A549 (cell line): ENCODE measurements at regions not wholly inside any gene's neighbourhood (a gene's known extent, or its start where the extent isn't known, plus 50 kb on each side); places are given as distances from the start of the nearest gene placed in this dataset.

Experiments used
- ATAC-seq, 2 experiments: fragments of 200-7000 bp in 1 of 2; fragments of >200 bp in 1 of 2; cut with Nextera tagmentation in 1 of 2; cut with Tn5 transposase in 1 of 2; 3 replicates each; pipeline versions ENCODE4 v1.8.0 to v1.9.1; 2018 to 2020; ENCODE audit warnings: mild to moderate bottlenecking in 1 of 2, moderate library complexity in 1 of 2
- CTCF ChIA-PET: fragments of 300-600 bp; sonication (Branson Sonifier 250); formaldehyde crosslinking; extraction: SDS; loops from one replicate; lab custom pipeline; 2021; ENCODE audit warnings: antibody characterized with exemption, inconsistent platforms; lab: Yijun Ruan, JAX
- POLR2A ChIA-PET: fragments of 350-600 bp; formaldehyde crosslinking; extraction: SDS; loops from one replicate; lab custom pipeline; 2021; ENCODE audit warnings: antibody characterized with exemption, inconsistent platforms; lab: Yijun Ruan, JAX
- DNase-seq, 2 experiments: peaks; one replicate each; pipeline versions ENCODE4 v3.0.0 to v3.0.0-alpha.2; 2011 to 2016; ENCODE audit warnings: low read depth in 1 of 2, low spot score in 1 of 2
- FAIRE-seq: peaks from 2 replicates; lab custom pipeline; 2011; peaks lifted over from hg19 to GRCh38; lab: Jason Lieb, UNC
- H3K27ac ChIP-seq, 2 experiments: fragments of >200 bp; sonication (Bioruptor Twin); formaldehyde crosslinking; 3 replicates each; pipeline ENCODE4 v1.5.1; 2016 to 2017
- H3K4me1 ChIP-seq: fragments of >200 bp; sonication (Bioruptor Twin); formaldehyde crosslinking; 3 replicates; pipeline ENCODE4 v1.6.1; 2016
- H3K4me2 ChIP-seq: fragments of >200 bp; sonication (Bioruptor Twin); formaldehyde crosslinking; 3 replicates; pipeline ENCODE4 v1.6.1; 2016
- H3K4me3 ChIP-seq: fragments of >200 bp; sonication (Bioruptor Twin); formaldehyde crosslinking; 3 replicates; pipeline ENCODE4 v1.5.1; 2016
- H3K9me3 ChIP-seq: fragments of >200 bp; sonication (Bioruptor Twin); formaldehyde crosslinking; 3 replicates; pipeline ENCODE4 v1.6.1; 2016
- BHLHE40 ChIP-seq: IDR thresholded peaks from 2 replicates; pipeline ENCODE4 v1.6.1; 2012; ENCODE audit warnings: low read depth, low read length, inconsistent platforms
- CBX8 ChIP-seq: fragments of 200-600 bp; sonication (generic); IDR thresholded peaks from 2 replicates; pipeline ENCODE4 v1.6.1; 2016
- CEBPB ChIP-seq, 2 experiments: fragments of >200 bp in 1 of 2; sonication (Bioruptor Twin) in 1 of 2; formaldehyde crosslinking in 1 of 2; IDR thresholded peaks; 2 replicates each; pipeline ENCODE4 v1.6.1; 2012 to 2016
- CHD2 ChIP-seq: fragments of 150-350 bp; IDR thresholded peaks from 2 replicates; pipeline ENCODE4 v1.6.1; 2014; ENCODE audit warnings: low read length; ENCODE audit not compliant: partially characterized antibody
- CHD4 ChIP-seq: fragments of 200-600 bp; sonication (generic); IDR thresholded peaks from 2 replicates; pipeline ENCODE4 v1.6.1; 2016; ENCODE audit warnings: antibody characterized with exemption, mild to moderate bottlenecking, borderline replicate concordance
- CTCF ChIP-seq: fragments of >200 bp; sonication (Bioruptor Twin); formaldehyde crosslinking; IDR thresholded peaks from 3 replicates; pipeline ENCODE4 v1.5.1; 2016
- E2F6 ChIP-seq: IDR thresholded peaks from 2 replicates; pipeline ENCODE4 v1.6.1; 2012; ENCODE audit warnings: low read depth, borderline replicate concordance
- EHF ChIP-seq: fragments of 250-450 bp; sonication (Bioruptor Pico); IDR thresholded peaks from 2 replicates; pipeline ENCODE4 v1.5.0; 2020; ENCODE audit warnings: mild to moderate bottlenecking
- EHMT2 ChIP-seq: fragments of 200-600 bp; sonication (generic); IDR thresholded peaks from 2 replicates; pipeline ENCODE4 v1.6.1; 2016; ENCODE audit warnings: antibody characterized with exemption, low read depth, mild to moderate bottlenecking, moderate library complexity
- ELK1 ChIP-seq: fragments of 150-350 bp; IDR thresholded peaks from 2 replicates; pipeline ENCODE4 v1.6.1; 2014; ENCODE audit warnings: low read depth, mild to moderate bottlenecking, low read length
- FOXS1 ChIP-seq: fragments of 250-450 bp; sonication (Bioruptor Pico); IDR thresholded peaks from 2 replicates; pipeline ENCODE4 v1.5.0; 2020; ENCODE audit warnings: mild to moderate bottlenecking, moderate library complexity
- HDAC2 ChIP-seq: fragments of 200-600 bp; sonication (generic); IDR thresholded peaks from 2 replicates; pipeline ENCODE4 v1.6.1; 2016
- HOXA7 ChIP-seq: fragments of 250-450 bp; sonication (Bioruptor Pico); IDR thresholded peaks from 2 replicates; pipeline ENCODE4 v1.5.0; 2020; ENCODE audit warnings: mild to moderate bottlenecking, moderate library complexity
- HOXB13 ChIP-seq: fragments of 250-450 bp; sonication (Bioruptor Pico); IDR thresholded peaks from 2 replicates; pipeline ENCODE4 v1.5.0; 2020; ENCODE audit warnings: low read depth, mild to moderate bottlenecking, moderate library complexity
- JUN ChIP-seq, 2 experiments: fragments of >200 bp; sonication (Bioruptor Twin); formaldehyde crosslinking; IDR thresholded peaks; 2 replicates in 1 of 2; 3 replicates in 1 of 2; pipeline ENCODE4 v1.6.1; 2016 to 2017
- JUNB ChIP-seq: fragments of >200 bp; sonication (Bioruptor Twin); formaldehyde crosslinking; IDR thresholded peaks from 2 replicates; pipeline ENCODE4 v1.6.1; 2016
- KDM5A ChIP-seq: fragments of 200-600 bp; sonication (generic); IDR thresholded peaks from 2 replicates; pipeline ENCODE4 v1.6.1; 2016; ENCODE audit warnings: antibody characterized with exemption, mild to moderate bottlenecking
- MAFK ChIP-seq: fragments of 450-650 bp; IDR thresholded peaks from 2 replicates; pipeline ENCODE4 v1.6.1; 2014; ENCODE audit not compliant: partially characterized antibody
- MAX ChIP-seq: IDR thresholded peaks from 2 replicates; pipeline ENCODE4 v1.6.1; 2012
- MAZ ChIP-seq: fragments of 150-350 bp; IDR thresholded peaks from 2 replicates; pipeline ENCODE4 v1.6.1; 2014; ENCODE audit warnings: antibody characterized with exemption, low read depth, low read length, borderline replicate concordance
- MYC ChIP-seq: IDR thresholded peaks from 2 replicates; pipeline ENCODE4 v1.6.1; 2012; ENCODE audit warnings: mild to moderate bottlenecking, inconsistent platforms, low read length, improper control_type of control experiment, borderline replicate concordance
- NFE2L2 ChIP-seq: fragments of 150-350 bp; conservative IDR thresholded peaks from 2 replicates; pipeline ENCODE4 v1.6.1; 2014; ENCODE audit warnings: low read length
- PBX3 ChIP-seq: IDR thresholded peaks from 2 replicates; pipeline ENCODE4 v1.6.1; 2012
- POLR2A ChIP-seq: IDR thresholded peaks from 2 replicates; pipeline ENCODE4 v1.6.1; 2012; ENCODE audit warnings: mild to moderate bottlenecking, low read length
- RNF2 ChIP-seq: fragments of 200-600 bp; sonication (generic); IDR thresholded peaks from 2 replicates; pipeline ENCODE4 v1.6.1; 2016; ENCODE audit warnings: low read depth, mild to moderate bottlenecking, antibody characterized with exemption, moderate library complexity, borderline replicate concordance
- SMC3 ChIP-seq: fragments of >200 bp; sonication (Bioruptor Twin); formaldehyde crosslinking; IDR thresholded peaks from 3 replicates; pipeline ENCODE4 v1.6.1; 2018; ENCODE audit warnings: inconsistent platforms
- TFCP2L1 ChIP-seq: fragments of 250-450 bp; sonication (Bioruptor Pico); IDR thresholded peaks from 2 replicates; pipeline ENCODE4 v1.5.0; 2021; ENCODE audit warnings: mild to moderate bottlenecking
- WGBS: methylation state at CpG from one replicate; pipeline ENCODE4 v1.1.6; 2017; ENCODE audit errors: missing lambda C conversion rate; 5-methylcytosine and 5-hydroxymethylcytosine counted together

- Histone ChIP-seq H3K27ac (no peak overlapping the region), H3K4me1 (no peaks in the 10 kb centered on the region), H3K9me3 (no peaks in the 10 kb centered on the region), H3K4me3 (no peak overlapping the region), H3K4me2 (no peak overlapping the region)
- TF ChIP-seq POLR2A (no peak), E2F6 (no peak), MAFK (no peak), JUN (IDR thresholded peaks at IDR 0.05) (no peak), MAX (no peak), SMC3 (no peak), JUNB (no peak), NFE2L2 (no peak), CHD2 (no peak), HOXB13 (no peak), BHLHE40 (no peak), EHMT2 (no peak), HOXA7 (CRISPR knock-in tag) (no peak), CEBPB (IDR thresholded peaks at IDR 0.05) (no peak), MYC (no peak)
- ATAC-seq, result no peak
- CTCF ChIA-PET, result no interaction called here
- DNase-seq, result no peak
- FAIRE-seq, result no peak
- POLR2A ChIA-PET, result no interaction called here
- 20% methylated on average over 2 of the region's 2 CpGs for WGBS
Observed at GRCh38 chr1:79777481-79778219, 771.1 kb upstream of the ADGRL4 start.

GRCh38 chr1:79775402-79775801 lies 768.9 kb upstream of the ADGRL4 start:
- Histone ChIP-seq H3K4me1 (no peaks in the 10 kb centered on the region), H3K27ac (no peak overlapping the region), H3K4me2 (no peak overlapping the region), H3K9me3 (no peaks in the 10 kb centered on the region), H3K4me3 (no peak overlapping the region)
- ATAC-seq, result no peak
- no peak for DNase-seq
- FAIRE-seq, result no peak
- POLR2A ChIA-PET, result no interaction called here
- WGBS, result 18% methylated on average over 2 of the region's 2 CpGs
- TF ChIP-seq RNF2 (no peak), JUNB (no peak), FOXS1 (CRISPR knock-in tag) (no peak), KDM5A (no peak), CTCF (no peak), MAX (no peak), TFCP2L1 (CRISPR knock-in tag) (no peak)
- CTCF ChIA-PET, result no interaction called here

- FAIRE-seq (no peak), DNase-seq (no peak), ATAC-seq (no peak)
- Histone ChIP-seq H3K4me2 (no peak overlapping the region), H3K9me3 (no peaks in the 10 kb centered on the region), H3K27ac (no peak overlapping the region), H3K4me3 (no peak overlapping the region), H3K4me1 (no peaks in the 10 kb centered on the region)
- CTCF ChIA-PET, result no interaction called here
- WGBS, result 24% methylated on average over 2 of the region's 2 CpGs
- TF ChIP-seq MAFK (peak; percentile 91), POLR2A (no peak), BHLHE40 (no peak)
- POLR2A ChIA-PET, result no interaction called here
Observed at GRCh38 chr1:79773385-79773784, 766.9 kb upstream of the ADGRL4 start.

GRCh38 chr1:79762461-79762860 lies 755.9 kb upstream of the ADGRL4 start:
- H3K4me3 ChIP-seq, result no peak overlapping the region
- no peak overlapping the region for H3K4me2 ChIP-seq
- no peaks in the 10 kb centered on the region for H3K4me1 ChIP-seq
- DNase-seq (no peak), FAIRE-seq (no peak), ATAC-seq (no peak)
- POLR2A ChIA-PET, result no interaction called here
- CTCF ChIA-PET, result no interaction called here
- no peaks in the 10 kb centered on the region for H3K9me3 ChIP-seq
- no peak overlapping the region for H3K27ac ChIP-seq
- no peak for TF ChIP-seq ELK1
- TF ChIP-seq CBX8, result no peak
- no peak for TF ChIP-seq E2F6
- no peak for TF ChIP-seq POLR2A
- no peak for TF ChIP-seq HDAC2
- TF ChIP-seq PBX3, result no peak
- TF ChIP-seq CHD4, result no peak
- TF ChIP-seq NFE2L2, result no peak
- no peak for TF ChIP-seq KDM5A
- TF ChIP-seq MAZ, result no peak
- no peak for TF ChIP-seq EHF (CRISPR knock-in tag)
- no peak for TF ChIP-seq TFCP2L1 (CRISPR knock-in tag)
- no peak for TF ChIP-seq HOXA7 (CRISPR knock-in tag)
